ENCODE measurements at regions not wholly inside any gene's neighbourhood (a gene's known extent, or its start where the extent isn't known, plus 50 kb on each side); places are given as distances from the start of the nearest gene placed in this dataset.

DNA sequence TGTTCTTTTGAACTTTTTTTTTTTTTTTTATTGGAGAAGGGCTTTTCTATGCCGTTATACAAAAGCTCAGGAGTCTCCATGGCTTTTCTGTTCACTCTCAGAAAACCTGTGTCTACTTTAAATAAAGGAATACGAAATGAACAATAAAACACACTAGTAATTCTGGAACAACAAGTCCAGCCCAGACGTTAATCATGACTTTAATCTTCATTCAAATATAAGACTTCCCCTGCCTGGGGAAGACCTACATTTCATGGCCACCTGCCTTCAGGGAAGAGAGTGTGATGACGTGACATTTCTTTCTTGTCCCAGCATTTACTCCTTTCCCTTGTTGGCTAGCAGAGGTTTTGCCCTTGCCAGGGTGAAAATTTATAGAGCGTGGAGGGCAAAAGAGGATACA is 564.5 kb downstream of the PDCD6IP start:
- DNase-seq (no peak), ATAC-seq (no peak)
- Histone ChIP-seq H3K4me1 (ENCODE audit: control insufficient read depth, insufficient read depth, low read length) (no peaks in the 10 kb centered on the region), H3K27ac (ENCODE audit: low read length) (no peak overlapping the region), H3K9me3 (ENCODE audit: control insufficient read depth, low read length) (no peaks in the 10 kb centered on the region), H3K27me3 (ENCODE audit: control insufficient read depth, insufficient read depth) (no peaks in the 10 kb centered on the region), H3K4me3 (ENCODE audit: low read length) (no peak overlapping the region)
- WGBS, result 75% methylated on average over 5 of the region's 5 CpGs
- intact Hi-C loops (cut with DNase I), result no loop called here

DNA sequence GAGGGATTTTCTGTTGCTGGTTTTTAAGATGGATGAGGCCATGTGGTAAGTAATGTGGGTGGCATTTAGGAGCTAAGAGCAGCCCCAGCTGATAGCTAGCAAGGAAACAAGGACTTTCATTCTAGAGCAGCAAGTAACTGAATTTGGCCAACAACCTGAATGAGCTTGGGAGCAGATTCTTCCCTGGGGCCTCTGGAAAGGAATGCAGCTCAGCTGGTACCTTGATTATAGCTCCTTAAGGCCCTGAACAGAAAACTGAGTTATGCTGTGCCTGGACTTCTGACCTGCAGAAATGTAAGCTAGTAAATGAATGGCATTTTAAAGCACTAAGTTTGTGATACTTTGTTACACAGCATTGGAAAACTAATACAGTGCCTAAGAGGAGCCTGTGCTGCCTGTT is 565.5 kb downstream of the PDCD6IP start:
- H3K27ac ChIP-seq (ENCODE audit: low read length), result no peak overlapping the region
- ATAC-seq (no peak), DNase-seq (no peak)
- no peaks in the 10 kb centered on the region for H3K9me3 ChIP-seq (ENCODE audit: control insufficient read depth, low read length)
- no peak overlapping the region for H3K4me3 ChIP-seq (ENCODE audit: low read length)
- intact Hi-C loops (cut with DNase I), result no loop called here
- no peaks in the 10 kb centered on the region for H3K4me1 ChIP-seq (ENCODE audit: control insufficient read depth, insufficient read depth, low read length)
- no peaks in the 10 kb centered on the region for H3K27me3 ChIP-seq (ENCODE audit: control insufficient read depth, insufficient read depth)

DNA sequence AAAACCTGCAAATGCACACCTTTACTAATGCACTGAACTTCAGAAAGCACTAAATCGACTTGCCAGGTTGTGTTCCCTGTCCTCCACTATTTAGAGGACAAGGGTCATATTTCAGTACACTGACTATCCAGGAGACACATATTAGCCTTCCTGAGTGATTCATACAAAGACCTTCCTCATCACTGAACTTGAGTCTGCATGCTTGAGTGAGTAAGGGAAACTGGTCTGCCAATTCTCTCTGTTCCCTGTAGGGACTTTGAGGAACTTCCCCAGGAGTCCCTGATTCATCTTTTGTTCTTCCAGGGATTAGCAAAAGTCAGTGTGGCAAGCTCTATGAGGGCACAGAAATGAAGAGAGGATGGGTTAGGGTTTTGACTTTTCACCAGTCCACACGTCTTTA is 565.9 kb downstream of the PDCD6IP start:
- DNase-seq (no peak), ATAC-seq (no peak)
- Histone ChIP-seq H3K27ac (ENCODE audit: low read length) (no peak overlapping the region), H3K4me3 (ENCODE audit: low read length) (no peak overlapping the region), H3K27me3 (ENCODE audit: control insufficient read depth, insufficient read depth) (no peaks in the 10 kb centered on the region), H3K4me1 (ENCODE audit: control insufficient read depth, insufficient read depth, low read length) (no peaks in the 10 kb centered on the region), H3K9me3 (ENCODE audit: control insufficient read depth, low read length) (no peaks in the 10 kb centered on the region)
- WGBS, result 61% methylated on average over 2 of the region's 2 CpGs
- intact Hi-C loops (cut with DNase I), result no loop called here

DNA sequence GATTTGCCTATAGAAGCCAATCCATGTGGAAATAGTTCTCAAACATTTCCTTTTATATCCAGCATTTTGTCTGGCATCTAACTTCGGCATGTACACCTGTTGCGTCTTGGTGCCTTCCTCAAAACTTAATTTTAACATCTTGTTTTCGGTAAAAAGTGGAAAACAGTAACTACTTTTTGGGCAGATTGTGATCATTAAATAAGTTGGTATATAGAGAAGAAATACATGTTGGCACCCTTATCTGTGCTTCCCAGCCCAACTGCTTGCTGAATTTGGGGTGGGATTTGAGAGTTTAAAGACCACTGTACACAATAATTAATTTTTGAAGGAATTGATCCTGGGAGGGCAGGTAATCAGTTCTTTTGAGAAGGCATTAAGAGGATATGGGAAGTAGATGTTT is 566.8 kb downstream of the PDCD6IP start:
- WGBS, result 93% methylated on average over 3 of the region's 3 CpGs
- intact Hi-C loops (cut with DNase I), result no loop called here
- Histone ChIP-seq H3K27ac (ENCODE audit: low read length) (no peak overlapping the region), H3K9me3 (ENCODE audit: control insufficient read depth, low read length) (no peaks in the 10 kb centered on the region), H3K4me1 (ENCODE audit: control insufficient read depth, insufficient read depth, low read length) (no peaks in the 10 kb centered on the region), H3K27me3 (ENCODE audit: control insufficient read depth, insufficient read depth) (no peaks in the 10 kb centered on the region), H3K4me3 (ENCODE audit: low read length) (no peak overlapping the region)
- no peak for DNase-seq
- no peak for ATAC-seq

DNA sequence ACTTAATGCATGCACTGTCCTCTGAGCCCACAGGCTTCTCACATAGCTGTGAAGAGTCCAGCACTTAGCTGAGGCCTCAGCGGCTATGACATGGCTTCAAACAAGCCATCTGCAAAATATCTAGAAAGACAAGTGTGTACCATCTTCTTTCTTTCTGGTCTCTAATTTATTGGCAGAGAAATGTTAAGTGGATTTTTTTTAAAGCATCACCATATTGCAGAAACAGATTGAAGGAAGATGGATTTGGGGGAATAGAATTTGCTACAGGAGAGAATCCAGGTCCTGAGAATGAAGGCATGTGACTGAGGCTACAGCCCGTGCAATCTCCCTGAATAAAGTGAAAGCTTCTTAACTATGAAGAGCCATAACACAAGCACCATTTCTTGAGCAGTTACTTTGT is 567.3 kb downstream of the PDCD6IP start:
- 82% methylated on average over 2 of the region's 2 CpGs for WGBS
- Histone ChIP-seq H3K9me3 (ENCODE audit: control insufficient read depth, low read length) (no peaks in the 10 kb centered on the region), H3K4me3 (ENCODE audit: low read length) (no peak overlapping the region), H3K27me3 (ENCODE audit: control insufficient read depth, insufficient read depth) (no peaks in the 10 kb centered on the region), H3K27ac (ENCODE audit: low read length) (no peak overlapping the region), H3K4me1 (ENCODE audit: control insufficient read depth, insufficient read depth, low read length) (no peaks in the 10 kb centered on the region)
- intact Hi-C loops (cut with DNase I), result no loop called here
- ATAC-seq (no peak), DNase-seq (no peak)

DNA sequence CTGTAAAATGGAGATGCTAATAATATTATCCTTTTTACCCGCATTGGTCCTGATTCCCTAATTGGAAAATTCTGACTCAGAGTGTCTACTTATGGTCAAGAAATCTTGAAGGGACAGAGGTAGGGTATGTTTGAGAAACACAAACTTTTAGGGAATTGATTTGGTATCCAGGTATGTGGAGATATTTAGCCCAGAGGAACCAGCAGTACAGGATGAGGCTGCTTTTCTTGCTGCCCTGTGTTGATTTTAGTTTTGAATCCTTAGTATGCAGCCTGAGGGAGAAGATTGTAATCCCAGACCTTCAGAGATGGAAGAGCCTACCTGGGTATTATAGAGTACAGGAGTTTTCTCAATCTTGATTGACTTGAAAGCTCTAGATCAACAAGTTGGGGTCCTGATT is 569.1 kb downstream of the PDCD6IP start:
- no peak overlapping the region for H3K27ac ChIP-seq (ENCODE audit: low read length)
- DNase-seq (no peak), ATAC-seq (no peak)
- no peaks in the 10 kb centered on the region for H3K9me3 ChIP-seq (ENCODE audit: control insufficient read depth, low read length)
- intact Hi-C loops (cut with DNase I), result no loop called here
- no peaks in the 10 kb centered on the region for H3K4me1 ChIP-seq (ENCODE audit: control insufficient read depth, insufficient read depth, low read length)
- H3K4me3 ChIP-seq (ENCODE audit: low read length), result no peak overlapping the region
- H3K27me3 ChIP-seq (ENCODE audit: control insufficient read depth, insufficient read depth), result no peaks in the 10 kb centered on the region
- 91% methylated on average over 1 of the region's 1 CpG for WGBS

DNA sequence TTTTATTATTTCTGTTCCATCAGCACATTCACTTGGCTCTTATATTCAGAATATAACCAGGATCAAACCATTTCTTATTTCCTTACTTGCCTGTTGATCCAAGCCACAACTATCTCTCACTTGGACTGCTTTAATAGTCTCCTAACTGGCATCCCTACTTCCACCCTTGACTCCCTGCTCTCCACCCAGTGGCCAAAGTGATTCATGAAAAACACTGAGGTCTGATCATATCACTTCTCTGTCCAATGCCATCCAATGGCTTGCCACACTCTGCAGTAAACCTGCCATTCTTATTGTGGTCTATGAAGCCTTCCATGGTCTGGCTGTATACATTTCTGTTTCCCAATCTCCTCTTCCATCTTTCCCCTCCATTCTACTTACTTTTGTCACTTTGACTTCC is 576.1 kb downstream of the PDCD6IP start:
- Histone ChIP-seq H3K4me1 (ENCODE audit: control insufficient read depth, insufficient read depth, low read length) (no peaks in the 10 kb centered on the region), H3K9me3 (ENCODE audit: control insufficient read depth, low read length) (no peaks in the 10 kb centered on the region), H3K4me3 (ENCODE audit: low read length) (no peak overlapping the region), H3K27ac (ENCODE audit: low read length) (no peak overlapping the region), H3K27me3 (ENCODE audit: control insufficient read depth, insufficient read depth) (no peaks in the 10 kb centered on the region)
- intact Hi-C loops (cut with DNase I), result no loop called here
- DNase-seq, result no peak
- ATAC-seq, result no peak

DNA sequence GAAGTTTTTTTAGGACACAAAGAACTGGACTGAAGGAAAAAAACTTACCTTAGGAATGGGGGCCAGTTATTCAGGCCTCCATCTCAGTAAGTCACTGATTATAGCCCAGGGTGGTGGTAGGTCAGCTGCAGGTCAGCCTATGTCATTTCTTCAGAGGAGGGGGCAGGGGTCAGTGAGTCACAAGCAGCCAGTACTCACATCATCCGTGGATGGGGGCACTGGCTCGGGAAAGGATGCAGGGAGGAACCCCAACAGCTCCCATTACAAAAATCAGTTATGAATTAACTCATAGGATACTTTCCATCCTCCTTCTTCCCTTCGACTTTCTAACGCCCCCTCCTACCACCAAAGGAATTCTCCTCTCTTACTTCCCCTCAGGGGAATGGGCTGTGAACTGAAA is 578.3 kb downstream of the PDCD6IP start:
- intact Hi-C loops (cut with DNase I), result no loop called here
- Histone ChIP-seq H3K9me3 (ENCODE audit: control insufficient read depth, low read length) (no peaks in the 10 kb centered on the region), H3K27ac (ENCODE audit: low read length) (no peak overlapping the region), H3K27me3 (ENCODE audit: control insufficient read depth, insufficient read depth) (no peaks in the 10 kb centered on the region), H3K4me1 (ENCODE audit: control insufficient read depth, insufficient read depth, low read length) (no peaks in the 10 kb centered on the region), H3K4me3 (ENCODE audit: low read length) (no peak overlapping the region)
- DNase-seq (no peak), ATAC-seq (no peak)
- whole genome bisulfite sequencing, result 46% methylated on average over 4 of the region's 4 CpGs

DNA sequence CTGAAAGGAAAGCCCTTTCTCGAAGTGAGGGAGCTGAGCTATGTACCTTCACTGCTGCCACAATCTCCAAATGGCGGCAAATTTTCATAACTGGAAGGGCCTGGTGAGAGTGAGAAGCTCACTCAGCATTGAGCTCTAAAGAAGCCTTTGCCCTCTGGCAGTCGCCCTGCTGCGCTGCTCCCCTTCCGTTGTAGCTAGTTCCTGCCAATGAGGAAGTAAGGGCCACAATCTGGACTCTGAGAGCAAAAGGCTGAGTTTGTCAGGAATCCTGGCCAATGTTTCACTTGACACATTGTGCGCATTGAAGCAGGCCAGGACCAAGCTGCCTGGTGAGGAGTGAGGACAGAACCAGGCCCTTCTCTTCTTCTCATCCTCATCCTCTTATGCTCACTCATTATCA is 579.5 kb downstream of the PDCD6IP start:
- Histone ChIP-seq H3K27ac (ENCODE audit: low read length) (no peak overlapping the region), H3K9me3 (ENCODE audit: control insufficient read depth, low read length) (no peaks in the 10 kb centered on the region), H3K27me3 (ENCODE audit: control insufficient read depth, insufficient read depth) (no peaks in the 10 kb centered on the region), H3K4me3 (ENCODE audit: low read length) (no peak overlapping the region), H3K4me1 (ENCODE audit: control insufficient read depth, insufficient read depth, low read length) (no peaks in the 10 kb centered on the region)
- intact Hi-C loops (cut with DNase I), result no loop called here
- ATAC-seq, result no peak
- 76% methylated on average over 6 of the region's 6 CpGs for WGBS
- DNase-seq, result peak in 1 of 3 donors; percentile 34

DNA sequence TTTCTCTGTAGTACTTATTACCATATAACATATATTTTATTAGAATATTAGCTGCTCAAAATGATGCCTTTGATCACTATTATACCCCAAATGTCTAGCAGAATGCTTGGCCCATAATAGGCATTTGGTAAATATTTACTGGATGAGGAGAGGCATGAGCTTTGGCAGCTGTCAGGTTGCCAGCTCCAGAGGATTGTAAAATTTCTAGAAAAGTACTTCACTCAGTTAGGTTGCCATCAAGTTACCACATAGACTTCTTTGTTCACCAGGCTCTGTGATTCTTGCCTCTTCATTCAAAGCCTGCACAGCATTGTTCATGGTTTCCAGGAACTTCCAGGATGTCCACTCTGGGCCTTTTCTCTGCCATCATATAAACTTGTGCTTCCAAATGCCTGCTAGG is 582.8 kb downstream of the PDCD6IP start:
- no peak for ATAC-seq
- H3K4me3 ChIP-seq (ENCODE audit: low read length), result no peak overlapping the region
- no peaks in the 10 kb centered on the region for H3K9me3 ChIP-seq (ENCODE audit: control insufficient read depth, low read length)
- no peaks in the 10 kb centered on the region for H3K27me3 ChIP-seq (ENCODE audit: control insufficient read depth, insufficient read depth)
- H3K4me1 ChIP-seq (ENCODE audit: control insufficient read depth, insufficient read depth, low read length), result no peaks in the 10 kb centered on the region
- no peak for DNase-seq
- intact Hi-C loops (cut with DNase I), result no loop called here
- H3K27ac ChIP-seq (ENCODE audit: low read length), result no peak overlapping the region

DNA sequence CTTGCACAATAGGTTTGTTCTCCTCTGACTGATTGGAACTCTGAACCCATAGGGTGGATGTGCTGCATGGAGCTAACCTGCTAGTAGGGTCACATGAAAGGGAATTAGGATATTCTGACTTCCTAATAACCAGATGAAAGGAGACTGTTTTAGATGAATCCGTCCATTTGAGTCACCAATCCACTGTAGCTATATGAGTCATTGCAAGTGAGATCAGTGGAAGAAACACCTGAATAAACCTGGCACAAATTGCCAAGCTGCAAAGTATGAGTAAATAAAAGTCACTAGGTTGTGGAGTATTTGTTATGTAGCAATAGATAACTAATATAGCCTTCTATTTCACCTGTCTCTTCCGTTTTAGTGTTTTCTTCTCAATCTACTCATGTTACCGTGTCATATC is 584.4 kb downstream of the PDCD6IP start:
- no peak for ATAC-seq
- H3K27me3 ChIP-seq (ENCODE audit: control insufficient read depth, insufficient read depth), result no peaks in the 10 kb centered on the region
- no peak overlapping the region for H3K4me3 ChIP-seq (ENCODE audit: low read length)
- H3K27ac ChIP-seq (ENCODE audit: low read length), result no peak overlapping the region
- DNase-seq, result no peak
- H3K4me1 ChIP-seq (ENCODE audit: control insufficient read depth, insufficient read depth, low read length), result no peaks in the 10 kb centered on the region
- H3K9me3 ChIP-seq (ENCODE audit: control insufficient read depth, low read length), result no peaks in the 10 kb centered on the region
- 83% methylated on average over 3 of the region's 3 CpGs for WGBS
- intact Hi-C loops (cut with DNase I), result no loop called here

DNA sequence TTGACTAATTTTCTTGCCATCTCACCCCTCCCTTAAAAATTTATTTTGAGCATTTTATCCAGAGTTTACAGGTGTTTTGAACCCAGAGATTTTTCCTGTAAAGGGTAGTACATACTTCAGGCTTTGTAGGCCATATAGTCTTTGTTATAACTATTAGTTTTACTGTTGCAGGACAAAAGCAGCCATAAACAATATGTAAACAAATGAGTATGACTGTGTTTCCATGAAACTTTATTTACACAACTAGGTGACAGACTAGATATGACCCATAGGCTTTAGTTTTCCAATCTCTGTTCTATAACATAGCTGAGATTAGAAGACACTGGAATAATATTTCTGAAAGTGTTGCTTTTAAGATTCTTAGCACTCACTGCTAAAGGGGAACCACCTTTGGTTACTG is 587.9 kb downstream of the PDCD6IP start:
- no peaks in the 10 kb centered on the region for H3K9me3 ChIP-seq (ENCODE audit: control insufficient read depth, low read length)
- DNase-seq, result no peak
- ATAC-seq, result no peak
- intact Hi-C loops (cut with DNase I), result no loop called here
- no peak overlapping the region for H3K27ac ChIP-seq (ENCODE audit: low read length)
- H3K4me1 ChIP-seq (ENCODE audit: control insufficient read depth, insufficient read depth, low read length), result no peaks in the 10 kb centered on the region
- no peak overlapping the region for H3K4me3 ChIP-seq (ENCODE audit: low read length)
- no peaks in the 10 kb centered on the region for H3K27me3 ChIP-seq (ENCODE audit: control insufficient read depth, insufficient read depth)

Data from right cardiac atrium (tissue), 5 donors.